ENCODE measurements at regions not wholly inside any gene's neighbourhood (a gene's known extent, or its start where the extent isn't known, plus 50 kb on each side); places are given as distances from the start of the nearest gene placed in this dataset.
"Not testable (repeated sequence)": the region's sequence is repeated elsewhere in the genome, so short reads cannot be mapped to it uniquely, and the experiment has no call there.

DNA sequence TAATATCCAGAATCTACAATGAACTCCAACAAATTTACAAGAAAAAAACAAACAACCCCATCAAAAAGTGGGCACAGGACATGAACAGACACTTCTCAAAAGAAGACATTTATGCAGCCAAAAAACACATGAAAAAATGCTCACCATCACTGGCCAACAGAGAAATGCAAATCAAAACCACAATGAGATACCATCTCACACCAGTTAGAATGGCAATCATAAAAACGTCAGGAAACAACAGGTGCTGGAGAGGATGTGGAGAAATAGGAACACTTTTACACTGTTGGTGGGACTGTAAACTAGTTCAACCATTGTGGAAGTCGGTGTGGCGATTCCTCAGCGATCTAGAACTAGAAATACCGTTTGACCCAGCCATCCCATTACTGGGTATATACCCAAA lies 1250.1 kb downstream of the FSCB start:
- TF ChIP-seq, protein P1, sequence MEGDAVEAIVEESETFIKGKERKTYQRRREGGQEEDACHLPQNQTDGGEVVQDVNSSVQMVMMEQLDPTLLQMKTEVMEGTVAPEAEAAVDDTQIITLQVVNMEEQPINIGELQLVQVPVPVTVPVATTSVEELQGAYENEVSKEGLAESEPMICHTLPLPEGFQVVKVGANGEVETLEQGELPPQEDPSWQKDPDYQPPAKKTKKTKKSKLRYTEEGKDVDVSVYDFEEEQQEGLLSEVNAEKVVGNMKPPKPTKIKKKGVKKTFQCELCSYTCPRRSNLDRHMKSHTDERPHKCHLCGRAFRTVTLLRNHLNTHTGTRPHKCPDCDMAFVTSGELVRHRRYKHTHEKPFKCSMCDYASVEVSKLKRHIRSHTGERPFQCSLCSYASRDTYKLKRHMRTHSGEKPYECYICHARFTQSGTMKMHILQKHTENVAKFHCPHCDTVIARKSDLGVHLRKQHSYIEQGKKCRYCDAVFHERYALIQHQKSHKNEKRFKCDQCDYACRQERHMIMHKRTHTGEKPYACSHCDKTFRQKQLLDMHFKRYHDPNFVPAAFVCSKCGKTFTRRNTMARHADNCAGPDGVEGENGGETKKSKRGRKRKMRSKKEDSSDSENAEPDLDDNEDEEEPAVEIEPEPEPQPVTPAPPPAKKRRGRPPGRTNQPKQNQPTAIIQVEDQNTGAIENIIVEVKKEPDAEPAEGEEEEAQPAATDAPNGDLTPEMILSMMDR (IDR thresholded peaks at IDR 0.05) = not testable (repeated sequence)
- TF ChIP-seq POLR2A (IDR thresholded peaks at IDR 0.05) = not testable (repeated sequence)
